Calu3 (cell line): ENCODE measurements at regions not wholly inside any gene's neighbourhood (a gene's known extent, or its start where the extent isn't known, plus 50 kb on each side); places are given as distances from the start of the nearest gene placed in this dataset.

ENCODE experiments used
- BruUV-seq: library from RNA; stranded (reverse); fragments of 400-500 nt; replicated peaks from 2 replicates; lab custom pipeline; 2021; lab: Mats Ljungman, UMichigan
- CTCF ChIA-PET: fragments of 300-600 bp; sonication (Branson Sonifier 250); formaldehyde crosslinking; loops from one replicate; lab custom pipeline; 2022; ENCODE audit warnings: antibody characterized with exemption; lab: Charles Lee
- DNase-seq: peaks from one replicate; pipeline ENCODE4 v3.0.0; 2022
- H3K27ac Mint-ChIP-seq: one replicate; pipeline ENCODE4 v1.8.0; 2022; ENCODE audit warnings: mixed read lengths; ENCODE audit not compliant: unreplicated experiment
- H3K27me3 Mint-ChIP-seq: one replicate; pipeline ENCODE4 v1.8.0; 2022; ENCODE audit warnings: mixed read lengths; ENCODE audit not compliant: unreplicated experiment
- H3K36me3 Mint-ChIP-seq: one replicate; pipeline ENCODE4 v1.8.0; 2022; ENCODE audit warnings: mild to moderate bottlenecking, moderate library complexity, mixed read lengths; ENCODE audit not compliant: insufficient read depth, unreplicated experiment
- H3K4me1 Mint-ChIP-seq: one replicate; pipeline ENCODE4 v1.8.0; 2022; ENCODE audit warnings: mild to moderate bottlenecking, low read depth, mixed read lengths; ENCODE audit not compliant: unreplicated experiment
- H3K4me3 Mint-ChIP-seq: one replicate; pipeline ENCODE4 v1.8.0; 2022; ENCODE audit warnings: mild to moderate bottlenecking, low read depth, moderate library complexity, mixed read lengths; ENCODE audit not compliant: unreplicated experiment
- H3K9me3 Mint-ChIP-seq: one replicate; pipeline ENCODE4 v1.8.0; 2022; ENCODE audit warnings: low read depth, mixed read lengths; ENCODE audit not compliant: unreplicated experiment
- intact Hi-C: fragments of 100-400 bp; cut with micrococcal nuclease; formaldehyde crosslinking; loops from one replicate; pipeline ENCODE4 v1.10.0; 2022; ENCODE audit not compliant: unreplicated experiment
- TF ChIP-seq, protein P1 (sequence below): fragments of 200-600 bp; IDR thresholded peaks from one replicate; pipeline ENCODE4 v1.8.0; 2022; ENCODE audit warnings: antibody characterized with exemption; ENCODE audit not compliant: unreplicated experiment

DNA sequence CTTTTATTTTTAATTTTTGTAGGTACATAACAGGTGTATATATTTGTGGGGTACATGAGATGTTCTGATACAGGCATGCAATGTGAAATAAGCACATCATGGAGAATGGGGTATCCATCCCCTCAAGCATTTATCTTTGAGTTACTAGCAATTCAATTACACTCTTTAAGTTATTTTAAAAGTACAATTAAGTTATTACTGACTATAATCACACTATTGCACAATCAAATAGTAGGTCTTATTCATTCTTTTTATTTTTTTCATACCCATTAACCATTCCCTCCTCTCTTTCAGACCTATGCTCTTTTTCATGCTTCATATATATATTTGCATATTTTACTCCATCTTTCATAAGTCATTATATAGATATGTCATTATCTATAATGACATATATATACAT, 93.3 kb downstream of the MAGEB5 start:
- TF ChIP-seq, protein P1, sequence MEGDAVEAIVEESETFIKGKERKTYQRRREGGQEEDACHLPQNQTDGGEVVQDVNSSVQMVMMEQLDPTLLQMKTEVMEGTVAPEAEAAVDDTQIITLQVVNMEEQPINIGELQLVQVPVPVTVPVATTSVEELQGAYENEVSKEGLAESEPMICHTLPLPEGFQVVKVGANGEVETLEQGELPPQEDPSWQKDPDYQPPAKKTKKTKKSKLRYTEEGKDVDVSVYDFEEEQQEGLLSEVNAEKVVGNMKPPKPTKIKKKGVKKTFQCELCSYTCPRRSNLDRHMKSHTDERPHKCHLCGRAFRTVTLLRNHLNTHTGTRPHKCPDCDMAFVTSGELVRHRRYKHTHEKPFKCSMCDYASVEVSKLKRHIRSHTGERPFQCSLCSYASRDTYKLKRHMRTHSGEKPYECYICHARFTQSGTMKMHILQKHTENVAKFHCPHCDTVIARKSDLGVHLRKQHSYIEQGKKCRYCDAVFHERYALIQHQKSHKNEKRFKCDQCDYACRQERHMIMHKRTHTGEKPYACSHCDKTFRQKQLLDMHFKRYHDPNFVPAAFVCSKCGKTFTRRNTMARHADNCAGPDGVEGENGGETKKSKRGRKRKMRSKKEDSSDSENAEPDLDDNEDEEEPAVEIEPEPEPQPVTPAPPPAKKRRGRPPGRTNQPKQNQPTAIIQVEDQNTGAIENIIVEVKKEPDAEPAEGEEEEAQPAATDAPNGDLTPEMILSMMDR: no peak
- Mint-ChIP-seq H3K27ac (no peak overlapping the region), H3K4me3 (no peak overlapping the region), H3K4me1 (no peaks in the 10 kb centered on the region), H3K27me3 (no peaks in the 10 kb centered on the region), H3K9me3 (peaks cover 5% of the 10 kb centered on the region), H3K36me3 (no peaks in the 10 kb centered on the region)
- CTCF ChIA-PET: no interaction called here
- no peak for DNase-seq
- BruUV-seq: no TSS peak
- intact Hi-C loops: no loop called here

DNA sequence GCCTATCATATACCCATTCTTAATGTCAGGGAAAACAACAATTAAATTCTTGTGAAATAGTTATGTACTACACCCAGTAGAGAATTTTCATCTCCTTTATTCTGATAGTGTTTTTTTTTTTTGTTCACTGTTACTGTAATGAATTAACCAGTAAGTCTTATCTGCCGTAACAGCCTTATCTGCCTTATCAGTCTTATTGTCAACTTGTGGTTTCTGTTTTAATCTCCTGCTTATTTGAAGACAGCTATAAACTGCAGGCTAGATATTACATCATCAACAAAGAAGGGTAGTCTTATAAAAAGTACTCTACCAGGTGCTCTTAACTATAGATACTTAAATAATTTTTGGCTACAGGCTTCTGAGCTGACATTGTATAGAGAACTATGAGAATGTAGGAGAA, 79.5 kb downstream of the MAGEB5 start:
- Mint-ChIP-seq H3K27ac (no peak overlapping the region), H3K4me3 (no peak overlapping the region), H3K9me3 (peaks cover 2% of the 10 kb centered on the region), H3K27me3 (no peaks in the 10 kb centered on the region), H3K4me1 (peaks cover 8% of the 10 kb centered on the region), H3K36me3 (no peaks in the 10 kb centered on the region)
- TF ChIP-seq, protein P1: no peak
- no TSS peak for BruUV-seq
- intact Hi-C loops: loop anchor here (5.0 to 10.0 kb wide), 2 partner anchors 33 to 139 kb away; no protein-coding TSS in a partner anchor
- DNase-seq: no peak
- CTCF ChIA-PET: no interaction called here

DNA sequence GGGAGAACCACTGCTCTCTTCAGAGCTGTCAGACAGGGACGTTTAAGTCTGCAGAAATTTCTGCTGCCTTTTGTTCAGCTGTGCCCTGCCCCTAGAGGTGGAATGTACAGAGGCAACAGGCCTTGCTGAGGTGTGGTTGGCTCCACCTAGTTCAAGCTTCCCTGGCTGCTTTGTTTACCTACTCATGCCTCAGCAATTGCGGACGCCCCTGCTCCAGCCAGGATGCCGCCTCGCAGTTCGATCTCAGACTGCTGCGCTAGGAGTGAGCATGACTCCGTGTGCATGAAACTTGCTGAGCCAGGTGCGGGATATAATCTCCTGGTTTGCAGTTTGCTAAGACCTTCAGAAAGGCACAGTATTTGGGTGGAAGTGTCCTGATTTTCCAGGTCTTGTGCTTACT, 70.9 kb downstream of the MAGEB5 start:
- Mint-ChIP-seq H3K9me3 (peaks cover 13% of the 10 kb centered on the region), H3K36me3 (no peaks in the 10 kb centered on the region), H3K4me3 (no peak overlapping the region), H3K27ac (no peak overlapping the region), H3K27me3 (no peaks in the 10 kb centered on the region), H3K4me1 (no peaks in the 10 kb centered on the region)
- BruUV-seq: no TSS peak
- CTCF ChIA-PET: no interaction called here
- no peak for DNase-seq
- TF ChIP-seq, protein P1: no peak
- intact Hi-C loops: no loop called here
